Vagina (tissue), 2 donors: ENCODE measurements at regions not wholly inside any gene's neighbourhood (a gene's known extent, or its start where the extent isn't known, plus 50 kb on each side); places are given as distances from the start of the nearest gene placed in this dataset.

Experiments used
- POLR2A ChIP-seq, 2 donors: fragments of 450-650 bp; IDR thresholded peaks; one replicate each; pipeline ENCODE4 v1.6.1; 2017; ENCODE audit warnings: antibody characterized with exemption in 2 of 2, mild to moderate bottlenecking in 2 of 2, moderate library complexity in 2 of 2
- POLR2AphosphoS5 ChIP-seq, 2 donors: sonication (generic); formaldehyde crosslinking; IDR thresholded peaks; one replicate each; pipeline ENCODE4 v1.9.0; 2017; ENCODE audit warnings: antibody characterized with exemption in 2 of 2, mild to moderate bottlenecking in 2 of 2, low read depth in 1 of 2; ENCODE audit not compliant: insufficient read depth in 1 of 2
- TF ChIP-seq, protein P1 (sequence below), 3 experiments: fragments of 450-650 bp in 2 of 3; fragments of 200-600 bp in 1 of 3; sonication (generic) in 1 of 3; IDR thresholded peaks; one replicate each; pipeline ENCODE4 v1.5.1; 2017 to 2019; ENCODE audit warnings: antibody characterized with exemption in 3 of 3, mild to moderate bottlenecking in 2 of 3, moderate library complexity in 2 of 3

DNA sequence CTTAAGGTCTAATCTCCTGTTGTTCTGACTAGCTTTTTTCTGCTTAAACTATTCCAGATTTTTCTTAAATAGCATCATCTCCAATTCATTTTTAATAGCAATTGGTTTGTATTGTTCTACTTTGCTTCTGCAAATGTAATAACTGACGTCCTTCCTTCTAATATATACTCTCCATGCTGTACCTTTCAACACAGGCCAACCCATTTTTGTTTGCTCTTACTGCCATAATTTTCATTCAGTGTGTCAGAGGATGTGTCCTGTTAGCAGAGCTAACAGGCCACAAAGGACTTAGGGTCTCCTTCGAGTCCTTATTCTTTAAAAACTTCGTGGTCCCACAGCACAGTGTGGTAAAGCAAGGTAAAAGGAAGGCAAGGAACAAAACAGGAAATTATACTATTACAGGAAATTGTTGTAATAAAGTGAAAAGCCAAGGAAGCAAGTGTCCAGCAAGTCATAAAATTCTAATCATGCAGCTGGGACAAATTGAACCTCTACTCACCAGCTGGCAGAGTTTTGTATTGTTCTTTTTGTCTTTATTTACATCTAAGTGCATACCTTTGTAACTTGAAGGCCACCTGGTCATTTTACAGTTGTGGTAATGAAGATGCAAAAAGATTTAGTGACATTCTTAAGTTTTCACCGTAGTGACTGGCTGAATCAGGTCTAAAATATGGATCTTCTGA lies 64.9 kb upstream of the ZBTB20 start:
- TF ChIP-seq, protein P1, sequence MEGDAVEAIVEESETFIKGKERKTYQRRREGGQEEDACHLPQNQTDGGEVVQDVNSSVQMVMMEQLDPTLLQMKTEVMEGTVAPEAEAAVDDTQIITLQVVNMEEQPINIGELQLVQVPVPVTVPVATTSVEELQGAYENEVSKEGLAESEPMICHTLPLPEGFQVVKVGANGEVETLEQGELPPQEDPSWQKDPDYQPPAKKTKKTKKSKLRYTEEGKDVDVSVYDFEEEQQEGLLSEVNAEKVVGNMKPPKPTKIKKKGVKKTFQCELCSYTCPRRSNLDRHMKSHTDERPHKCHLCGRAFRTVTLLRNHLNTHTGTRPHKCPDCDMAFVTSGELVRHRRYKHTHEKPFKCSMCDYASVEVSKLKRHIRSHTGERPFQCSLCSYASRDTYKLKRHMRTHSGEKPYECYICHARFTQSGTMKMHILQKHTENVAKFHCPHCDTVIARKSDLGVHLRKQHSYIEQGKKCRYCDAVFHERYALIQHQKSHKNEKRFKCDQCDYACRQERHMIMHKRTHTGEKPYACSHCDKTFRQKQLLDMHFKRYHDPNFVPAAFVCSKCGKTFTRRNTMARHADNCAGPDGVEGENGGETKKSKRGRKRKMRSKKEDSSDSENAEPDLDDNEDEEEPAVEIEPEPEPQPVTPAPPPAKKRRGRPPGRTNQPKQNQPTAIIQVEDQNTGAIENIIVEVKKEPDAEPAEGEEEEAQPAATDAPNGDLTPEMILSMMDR (IDR thresholded peaks at IDR 0.05): no peak
- TF ChIP-seq POLR2A (IDR thresholded peaks at IDR 0.05) (no peak), POLR2AphosphoS5 (IDR thresholded peaks at IDR 0.05; ENCODE audit: insufficient read depth in 1 of 2, low read depth in 1 of 2) (no peak)
